CD8-positive, alpha-beta memory T cell (primary cell): ENCODE measurements at regions not wholly inside any gene's neighbourhood (a gene's known extent, or its start where the extent isn't known, plus 50 kb on each side); places are given as distances from the start of the nearest gene placed in this dataset.

Source experiments
- CTCF ChIA-PET: fragments of 350-600 bp; sonication (Branson Sonifier 250); formaldehyde crosslinking; loops from one replicate; lab custom pipeline; 2021; ENCODE audit warnings: antibody characterized with exemption; lab: Charles Lee
- POLR2A ChIA-PET: fragments of 350-600 bp; sonication (Branson Sonifier 250); formaldehyde crosslinking; loops from one replicate; lab custom pipeline; 2021; ENCODE audit warnings: antibody characterized with exemption; lab: Charles Lee
- DNase-seq, 5 donors: peaks; one replicate each; pipeline versions ENCODE4 v3.0.0 to v3.0.0-alpha.2; 2020 to 2022; ENCODE audit warnings: mixed read lengths in 1 of 5
- H3K27ac ChIP-seq: one replicate; pipeline ENCODE4 v1.7.0; 2013; ENCODE audit warnings: low read depth, mild to moderate bottlenecking, low read length, moderate library complexity
- H3K27me3 ChIP-seq: 2 replicates; pipeline ENCODE4 v1.7.0; 2013; ENCODE audit warnings: low read length, mild to moderate bottlenecking; ENCODE audit not compliant: insufficient read depth, poor library complexity, severe bottlenecking
- H3K36me3 ChIP-seq: 2 replicates; pipeline ENCODE4 v1.7.0; 2013; ENCODE audit warnings: mild to moderate bottlenecking, low read length, moderate library complexity; ENCODE audit not compliant: insufficient read depth
- H3K4me1 ChIP-seq: 2 replicates; pipeline ENCODE4 v1.7.0; 2013; ENCODE audit warnings: mild to moderate bottlenecking, low read length, moderate library complexity; ENCODE audit not compliant: insufficient read depth
- H3K4me3 ChIP-seq: 2 replicates; pipeline ENCODE4 v1.7.0; 2013; ENCODE audit warnings: mild to moderate bottlenecking, low read length
- H3K9me3 ChIP-seq: 2 replicates; pipeline ENCODE4 v1.7.0; 2013; ENCODE audit warnings: mild to moderate bottlenecking, low read length
- H3K27ac Mint-ChIP-seq, 8 donors: one replicate each; pipeline ENCODE4 v1.8.0; 2020 to 2021; ENCODE audit warnings: mixed read lengths in 8 of 8, mild to moderate bottlenecking in 6 of 8, inconsistent platforms in 3 of 8, moderate library complexity in 3 of 8
- H3K27me3 Mint-ChIP-seq, 2 donors: one replicate each; pipeline ENCODE4 v1.8.0; 2020 to 2021; ENCODE audit warnings: mixed read lengths in 2 of 2, mild to moderate bottlenecking in 1 of 2, moderate library complexity in 1 of 2
- H3K36me3 Mint-ChIP-seq, 3 donors: one replicate each; pipeline ENCODE4 v1.8.0; 2020 to 2021; ENCODE audit warnings: mixed read lengths in 3 of 3, inconsistent platforms in 1 of 3, mild to moderate bottlenecking in 1 of 3
- H3K4me1 Mint-ChIP-seq, 3 donors: one replicate each; pipeline ENCODE4 v1.8.0; 2020 to 2021; ENCODE audit warnings: mixed read lengths in 3 of 3, inconsistent platforms in 1 of 3, mild to moderate bottlenecking in 1 of 3
- H3K4me3 Mint-ChIP-seq, 7 donors: one replicate each; pipeline ENCODE4 v1.8.0; 2020 to 2021; ENCODE audit warnings: mixed read lengths in 7 of 7, mild to moderate bottlenecking in 6 of 7, moderate library complexity in 4 of 7, inconsistent platforms in 2 of 7
- H3K9me3 Mint-ChIP-seq, 5 donors: one replicate each; pipeline ENCODE4 v1.8.0; 2020 to 2022; ENCODE audit warnings: mixed read lengths in 5 of 5, mild to moderate bottlenecking in 3 of 5, moderate library complexity in 2 of 5, inconsistent platforms in 1 of 5

DNA sequence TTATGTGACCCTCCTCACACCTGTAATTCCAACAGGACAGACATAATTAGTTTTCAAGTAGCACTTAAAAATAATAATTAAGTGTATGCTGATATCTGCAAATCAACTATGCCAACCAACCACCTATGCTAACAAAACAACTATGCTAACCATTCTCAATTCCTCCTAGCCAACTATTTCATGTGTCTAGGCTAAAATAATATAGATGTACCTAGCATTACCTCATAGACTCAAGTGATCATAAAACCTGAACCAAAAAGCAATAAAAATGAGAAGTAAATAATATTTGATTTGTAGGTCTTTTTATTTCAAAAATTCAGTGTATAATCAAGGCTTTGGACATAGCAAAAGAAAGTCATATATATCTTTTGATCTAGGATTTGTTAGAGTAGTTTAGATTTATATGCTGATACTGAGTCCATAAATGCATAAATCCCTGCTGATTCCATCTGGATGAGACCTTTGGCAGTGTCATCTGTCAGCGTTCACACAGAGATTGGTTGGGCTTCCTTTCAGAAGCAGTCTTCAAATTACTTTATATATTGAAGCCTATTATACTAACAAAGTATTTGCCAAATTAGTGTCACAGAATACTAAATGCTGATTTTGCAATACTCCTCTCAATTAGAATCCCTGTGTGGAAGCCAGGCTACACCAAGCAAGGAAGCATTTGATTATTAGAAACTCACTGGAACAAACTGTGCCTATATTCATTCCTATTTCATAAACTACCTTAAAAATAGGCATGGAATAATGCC lies 101.4 kb upstream of the PPM1H start:
- Histone ChIP-seq H3K36me3 (no peaks in the 10 kb centered on the region), H3K27me3 (no peaks in the 10 kb centered on the region), H3K4me3 (no peak overlapping the region), H3K4me1 (no peaks in the 10 kb centered on the region), H3K9me3 (no peaks in the 10 kb centered on the region), H3K27ac (no peak overlapping the region)
- POLR2A ChIA-PET, result no interaction called here
- CTCF ChIA-PET, result no interaction called here
- DNase-seq, result no peak
- H3K27me3 Mint-ChIP-seq, result peaks cover 0 to 4% of the 10 kb centered on the region in 2 donors
- no peaks in the 10 kb centered on the region for H3K4me1 Mint-ChIP-seq
- H3K9me3 Mint-ChIP-seq, result peaks cover 0 to 4% (median 0%) of the 10 kb centered on the region in 5 donors
- no peaks in the 10 kb centered on the region for H3K36me3 Mint-ChIP-seq
- no peak overlapping the region for H3K27ac Mint-ChIP-seq
- no peak overlapping the region for H3K4me3 Mint-ChIP-seq

DNA sequence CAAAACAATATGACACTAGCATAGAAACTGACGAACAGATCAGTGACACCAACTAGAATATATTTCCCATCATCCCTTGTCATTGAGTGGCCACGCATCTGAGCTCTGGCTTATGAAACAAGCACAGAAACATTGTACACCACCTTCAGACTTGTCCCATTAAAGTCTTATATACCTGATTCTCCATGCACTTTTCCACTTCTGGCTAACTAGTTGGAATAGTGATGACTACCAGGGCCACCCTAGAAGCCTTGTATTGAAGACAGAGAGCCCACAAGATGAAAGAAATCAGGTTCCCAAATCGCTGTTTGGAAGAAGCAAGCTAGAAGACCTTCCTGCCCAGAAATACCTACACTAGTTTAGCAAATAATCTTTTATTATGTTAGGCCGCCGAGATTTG lies 99.7 kb upstream of the PPM1H start:
- H3K9me3 Mint-ChIP-seq, result peaks cover 0 to 4% (median 0%) of the 10 kb centered on the region in 5 donors
- Histone ChIP-seq H3K4me1 (no peaks in the 10 kb centered on the region), H3K4me3 (no peak overlapping the region), H3K36me3 (no peaks in the 10 kb centered on the region), H3K27ac (no peak overlapping the region), H3K9me3 (no peaks in the 10 kb centered on the region), H3K27me3 (no peaks in the 10 kb centered on the region)
- no peak for DNase-seq
- H3K4me3 Mint-ChIP-seq, result no peak overlapping the region
- POLR2A ChIA-PET, result no interaction called here
- H3K4me1 Mint-ChIP-seq, result no peaks in the 10 kb centered on the region
- no peak overlapping the region for H3K27ac Mint-ChIP-seq
- H3K27me3 Mint-ChIP-seq, result peaks cover 0 to 4% of the 10 kb centered on the region in 2 donors
- CTCF ChIA-PET, result no interaction called here
- no peaks in the 10 kb centered on the region for H3K36me3 Mint-ChIP-seq

- ChIA-PET CTCF (no interaction called here), POLR2A (no interaction called here)
- H3K4me3 ChIP-seq, result no peak overlapping the region
- no peaks in the 10 kb centered on the region for H3K27me3 Mint-ChIP-seq
- H3K9me3 ChIP-seq, result no peaks in the 10 kb centered on the region
- no peaks in the 10 kb centered on the region for H3K36me3 ChIP-seq
- H3K4me1 Mint-ChIP-seq, result no peaks in the 10 kb centered on the region
- H3K36me3 Mint-ChIP-seq, result no peaks in the 10 kb centered on the region
- H3K27me3 ChIP-seq, result no peaks in the 10 kb centered on the region
- H3K27ac Mint-ChIP-seq, result no peak overlapping the region
- DNase-seq, result no peak
- no peak overlapping the region for H3K4me3 Mint-ChIP-seq
- H3K9me3 Mint-ChIP-seq, result peaks cover 0 to 4% (median 0%) of the 10 kb centered on the region in 5 donors
- H3K27ac ChIP-seq, result no peak overlapping the region
- H3K4me1 ChIP-seq, result no peaks in the 10 kb centered on the region
These were observed 94.7 kb upstream of the PPM1H start for GRCh38 chr12:63029676-63030075.

DNA sequence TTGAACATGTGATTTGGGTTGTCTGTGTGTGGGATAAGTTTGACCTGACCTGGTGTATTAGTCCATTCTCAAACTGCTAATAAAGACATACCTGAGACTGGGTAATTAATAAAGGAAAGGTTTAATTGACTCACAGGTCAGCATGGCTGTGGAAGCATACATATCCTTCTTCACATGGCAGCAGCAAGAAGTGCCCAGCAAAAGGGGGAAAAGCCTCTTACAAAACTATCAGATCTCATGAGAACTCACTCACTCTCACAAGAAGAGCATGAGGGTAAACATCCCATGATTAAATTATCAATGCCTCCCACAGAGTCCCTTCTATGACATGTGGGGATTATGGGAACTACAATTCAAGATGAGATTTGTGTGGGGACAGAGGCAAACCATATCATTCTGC lies 94.0 kb upstream of the PPM1H start:
- no peaks in the 10 kb centered on the region for H3K4me1 ChIP-seq
- no peaks in the 10 kb centered on the region for H3K4me1 Mint-ChIP-seq
- H3K36me3 Mint-ChIP-seq, result no peaks in the 10 kb centered on the region
- DNase-seq, result no peak
- CTCF ChIA-PET, result no interaction called here
- no peaks in the 10 kb centered on the region for H3K27me3 ChIP-seq
- H3K4me3 ChIP-seq, result no peak overlapping the region
- H3K9me3 ChIP-seq, result no peaks in the 10 kb centered on the region
- H3K36me3 ChIP-seq, result no peaks in the 10 kb centered on the region
- H3K27ac ChIP-seq, result no peak overlapping the region
- POLR2A ChIA-PET, result no interaction called here
- no peaks in the 10 kb centered on the region for H3K27me3 Mint-ChIP-seq
- H3K27ac Mint-ChIP-seq, result no peak overlapping the region
- H3K9me3 Mint-ChIP-seq, result peaks cover 0 to 4% (median 0%) of the 10 kb centered on the region in 5 donors
- H3K4me3 Mint-ChIP-seq, result no peak overlapping the region

GRCh38 chr12:63025116-63025515 lies 90.2 kb upstream of the PPM1H start:
- no peak overlapping the region for H3K27ac Mint-ChIP-seq
- DNase-seq, result no peak
- no peaks in the 10 kb centered on the region for H3K4me1 Mint-ChIP-seq
- ChIA-PET CTCF (no interaction called here), POLR2A (no interaction called here)
- H3K4me1 ChIP-seq, result no peaks in the 10 kb centered on the region
- H3K36me3 Mint-ChIP-seq, result no peaks in the 10 kb centered on the region
- no peaks in the 10 kb centered on the region for H3K9me3 ChIP-seq
- no peaks in the 10 kb centered on the region for H3K27me3 Mint-ChIP-seq
- no peak overlapping the region for H3K4me3 ChIP-seq
- H3K36me3 ChIP-seq, result no peaks in the 10 kb centered on the region
- peaks cover 0 to 3% (median 0%) of the 10 kb centered on the region in 5 donors for H3K9me3 Mint-ChIP-seq
- no peaks in the 10 kb centered on the region for H3K27me3 ChIP-seq
- H3K4me3 Mint-ChIP-seq, result no peak overlapping the region
- no peak overlapping the region for H3K27ac ChIP-seq

GRCh38 chr12:63023926-63024325 lies 89.0 kb upstream of the PPM1H start:
- POLR2A ChIA-PET, result no interaction called here

DNA sequence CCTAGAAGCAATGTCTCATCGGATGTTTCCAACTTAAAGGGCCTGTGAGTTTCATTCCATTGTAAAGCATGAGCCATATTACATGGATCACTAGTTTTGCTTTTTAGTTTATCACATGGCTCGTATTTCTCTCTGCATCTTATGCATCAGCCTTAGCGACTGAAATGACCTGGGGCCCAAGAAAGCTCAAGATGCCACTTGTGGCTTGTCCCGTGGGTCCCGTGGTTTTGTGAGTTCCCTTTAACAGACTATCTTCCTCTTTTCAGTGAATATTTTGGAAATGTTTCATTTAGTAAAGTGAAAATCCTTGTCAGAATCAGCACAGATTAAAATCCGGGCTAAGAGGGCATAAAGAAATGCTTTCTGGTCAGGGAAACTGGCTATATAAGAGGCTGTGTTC lies 86.2 kb upstream of the PPM1H start:
- Mint-ChIP-seq H3K36me3 (no peaks in the 10 kb centered on the region), H3K4me3 (no peak overlapping the region), H3K27me3 (no peaks in the 10 kb centered on the region), H3K27ac (no peak overlapping the region), H3K9me3 (peaks cover 0 to 3% (median 0%) of the 10 kb centered on the region in 5 donors), H3K4me1 (no peaks in the 10 kb centered on the region)
- ChIA-PET POLR2A (no interaction called here), CTCF (no interaction called here)
- Histone ChIP-seq H3K9me3 (no peaks in the 10 kb centered on the region), H3K27me3 (no peaks in the 10 kb centered on the region), H3K27ac (no peak overlapping the region), H3K36me3 (no peaks in the 10 kb centered on the region), H3K4me3 (no peak overlapping the region), H3K4me1 (no peaks in the 10 kb centered on the region)
- DNase-seq, result no peak

More at GRCh38 chr12:63023926-63024325, 89.0 kb upstream of the PPM1H start:
- no peaks in the 10 kb centered on the region for H3K4me1 Mint-ChIP-seq
- no peak overlapping the region for H3K27ac Mint-ChIP-seq
- Histone ChIP-seq H3K27me3 (no peaks in the 10 kb centered on the region), H3K4me1 (no peaks in the 10 kb centered on the region), H3K36me3 (no peaks in the 10 kb centered on the region), H3K27ac (no peak overlapping the region), H3K9me3 (no peaks in the 10 kb centered on the region), H3K4me3 (no peak overlapping the region)
- peaks cover 0 to 3% (median 0%) of the 10 kb centered on the region in 5 donors for H3K9me3 Mint-ChIP-seq
- CTCF ChIA-PET, result no interaction called here
- H3K36me3 Mint-ChIP-seq, result no peaks in the 10 kb centered on the region
- no peaks in the 10 kb centered on the region for H3K27me3 Mint-ChIP-seq
- H3K4me3 Mint-ChIP-seq, result no peak overlapping the region
- no peak for DNase-seq

- H3K27me3 ChIP-seq, result no peaks in the 10 kb centered on the region
- H3K36me3 ChIP-seq, result no peaks in the 10 kb centered on the region
- H3K4me3 ChIP-seq, result no peak overlapping the region
- peaks cover 0 to 3% (median 0%) of the 10 kb centered on the region in 5 donors for H3K9me3 Mint-ChIP-seq
- CTCF ChIA-PET, result no interaction called here
- POLR2A ChIA-PET, result no interaction called here
- DNase-seq, result no peak
- no peak overlapping the region for H3K4me3 Mint-ChIP-seq
- H3K27ac ChIP-seq, result no peak overlapping the region
- H3K9me3 ChIP-seq, result no peaks in the 10 kb centered on the region
- H3K36me3 Mint-ChIP-seq, result no peaks in the 10 kb centered on the region
- no peaks in the 10 kb centered on the region for H3K4me1 Mint-ChIP-seq
- no peak overlapping the region for H3K27ac Mint-ChIP-seq
- H3K27me3 Mint-ChIP-seq, result no peaks in the 10 kb centered on the region
- no peaks in the 10 kb centered on the region for H3K4me1 ChIP-seq
These were observed 85.3 kb upstream of the PPM1H start for GRCh38 chr12:63020269-63020668.
